GM12865 (cell line): ENCODE measurements at regions not wholly inside any gene's neighbourhood (a gene's known extent, or its start where the extent isn't known, plus 50 kb on each side); places are given as distances from the start of the nearest gene placed in this dataset.
"Not testable (repeated sequence)": the region's sequence is repeated elsewhere in the genome, so short reads cannot be mapped to it uniquely, and the experiment has no call there.

Experiments
- DNase-seq: peaks from one replicate; pipeline ENCODE4 v3.0.0; 2010; ENCODE audit warnings: low read depth
- H3K4me3 ChIP-seq: 2 replicates; pipeline ENCODE4 v1.5.1; 2011; ENCODE audit warnings: mild to moderate bottlenecking, low read depth, low read length, control low read depth
- TF ChIP-seq, protein P1 (sequence below): IDR thresholded peaks from 2 replicates; pipeline ENCODE4 v1.5.1; 2011; ENCODE audit warnings: low read length, control low read depth, low read depth, inconsistent platforms; ENCODE audit not compliant: insufficient read depth; ENCODE audit errors: missing control alignments

DNA sequence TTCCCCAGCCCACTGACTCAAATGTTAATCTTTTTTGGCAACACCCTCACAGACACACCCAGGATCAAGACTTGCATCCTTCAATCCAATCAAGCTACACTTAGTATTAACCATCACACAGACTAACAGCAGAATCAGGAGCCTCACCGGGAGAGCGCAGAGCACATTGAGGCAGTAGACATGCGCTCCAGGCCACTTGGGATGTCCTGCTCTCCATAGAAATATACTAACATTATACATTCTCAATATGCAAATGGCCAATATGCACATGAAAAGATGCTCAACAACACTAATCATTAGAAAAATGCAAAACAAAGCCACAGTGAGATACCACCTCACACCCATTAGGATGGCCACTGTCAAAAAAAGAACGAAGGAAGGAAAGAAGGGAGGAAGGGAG, 135.0 kb upstream of the KCNE2 start:
- H3K4me3 ChIP-seq = no peak overlapping the region
- DNase-seq = no peak
- TF ChIP-seq, protein P1, sequence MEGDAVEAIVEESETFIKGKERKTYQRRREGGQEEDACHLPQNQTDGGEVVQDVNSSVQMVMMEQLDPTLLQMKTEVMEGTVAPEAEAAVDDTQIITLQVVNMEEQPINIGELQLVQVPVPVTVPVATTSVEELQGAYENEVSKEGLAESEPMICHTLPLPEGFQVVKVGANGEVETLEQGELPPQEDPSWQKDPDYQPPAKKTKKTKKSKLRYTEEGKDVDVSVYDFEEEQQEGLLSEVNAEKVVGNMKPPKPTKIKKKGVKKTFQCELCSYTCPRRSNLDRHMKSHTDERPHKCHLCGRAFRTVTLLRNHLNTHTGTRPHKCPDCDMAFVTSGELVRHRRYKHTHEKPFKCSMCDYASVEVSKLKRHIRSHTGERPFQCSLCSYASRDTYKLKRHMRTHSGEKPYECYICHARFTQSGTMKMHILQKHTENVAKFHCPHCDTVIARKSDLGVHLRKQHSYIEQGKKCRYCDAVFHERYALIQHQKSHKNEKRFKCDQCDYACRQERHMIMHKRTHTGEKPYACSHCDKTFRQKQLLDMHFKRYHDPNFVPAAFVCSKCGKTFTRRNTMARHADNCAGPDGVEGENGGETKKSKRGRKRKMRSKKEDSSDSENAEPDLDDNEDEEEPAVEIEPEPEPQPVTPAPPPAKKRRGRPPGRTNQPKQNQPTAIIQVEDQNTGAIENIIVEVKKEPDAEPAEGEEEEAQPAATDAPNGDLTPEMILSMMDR = no peak

DNA sequence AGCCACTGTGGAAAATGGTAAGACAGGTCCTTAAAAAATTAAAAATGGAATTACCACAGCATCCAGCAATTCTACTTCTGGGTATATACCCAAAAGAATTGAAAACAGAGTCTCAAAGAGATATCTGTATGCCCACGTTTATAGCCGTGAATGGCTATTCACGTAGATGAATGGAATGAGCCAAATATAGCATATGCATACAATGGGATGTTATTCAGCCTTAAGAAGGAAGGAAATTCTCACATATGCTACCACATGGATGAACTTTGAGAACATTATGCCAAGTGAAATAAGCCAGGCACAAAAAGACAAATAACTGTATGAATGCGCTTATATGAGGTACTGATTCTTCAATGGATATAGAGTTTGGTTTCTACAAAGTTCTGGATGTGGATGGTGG, 134.5 kb upstream of the KCNE2 start:
- DNase-seq = no peak
- H3K4me3 ChIP-seq = no peak overlapping the region
- TF ChIP-seq, protein P1 = no peak

DNA sequence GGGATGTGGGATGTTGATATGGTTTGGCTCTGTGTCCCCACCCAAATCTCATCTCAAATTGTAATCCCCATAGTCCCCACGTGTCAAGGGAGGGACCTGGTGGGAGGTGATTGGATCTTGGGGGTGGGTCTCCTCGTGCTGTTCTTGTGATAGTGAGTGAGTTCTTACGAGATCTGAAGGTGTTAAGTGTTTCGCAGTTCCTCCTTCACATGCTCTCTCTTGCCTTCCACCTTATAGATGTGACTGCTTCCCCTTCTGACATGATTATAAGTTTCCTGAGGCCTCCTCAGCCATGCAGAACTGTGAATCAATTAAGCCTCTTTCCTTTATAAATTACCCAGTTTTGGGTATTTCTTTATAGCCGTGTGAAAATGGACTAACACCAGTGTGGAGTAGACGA, 130.1 kb upstream of the KCNE2 start:
- H3K4me3 ChIP-seq, DNase-seq: not testable (repeated sequence)

DNA sequence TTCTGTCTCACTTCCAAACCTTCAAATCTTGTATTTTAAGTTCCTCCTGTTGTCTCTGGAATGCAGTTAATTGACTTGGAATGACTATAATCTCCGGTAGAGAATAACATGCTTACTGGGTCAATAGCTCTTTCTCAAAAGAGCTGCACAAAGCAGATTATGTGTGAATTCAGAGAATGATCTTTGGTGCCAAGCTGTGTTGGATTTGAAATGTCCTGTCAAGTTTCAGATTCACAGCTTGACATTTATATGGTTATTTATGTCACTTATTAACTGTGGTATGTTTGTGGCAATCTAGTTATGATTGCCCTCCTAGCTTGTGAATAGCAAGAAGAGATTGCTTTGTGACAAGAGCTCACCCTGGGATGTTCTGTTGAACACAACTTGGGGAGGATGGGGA, 128.3 kb upstream of the KCNE2 start:
- no peak overlapping the region for H3K4me3 ChIP-seq
- TF ChIP-seq, protein P1 = no peak
- no peak for DNase-seq

DNA sequence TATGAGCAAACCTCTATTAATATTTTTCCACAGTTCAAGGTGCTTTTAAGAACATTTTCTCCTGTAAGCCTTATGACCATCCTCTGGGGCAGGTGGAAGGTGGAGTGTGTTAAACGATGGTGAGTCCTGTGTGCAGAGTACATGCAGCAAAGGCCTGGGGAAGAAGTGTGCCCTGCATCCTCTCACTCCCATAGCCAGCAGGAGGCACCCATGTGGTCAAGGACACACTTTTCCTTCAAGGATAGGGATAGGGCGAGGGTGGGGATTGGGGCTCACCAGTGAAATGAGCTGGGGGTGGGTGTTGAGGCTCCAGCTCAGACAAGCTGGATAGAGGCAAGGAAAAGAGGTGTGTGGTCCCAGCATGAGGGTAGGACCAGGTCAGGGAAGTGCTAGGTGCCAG, 120.8 kb upstream of the KCNE2 start:
- DNase-seq = no peak
- TF ChIP-seq, protein P1 = no peak
- H3K4me3 ChIP-seq = no peak overlapping the region

DNA sequence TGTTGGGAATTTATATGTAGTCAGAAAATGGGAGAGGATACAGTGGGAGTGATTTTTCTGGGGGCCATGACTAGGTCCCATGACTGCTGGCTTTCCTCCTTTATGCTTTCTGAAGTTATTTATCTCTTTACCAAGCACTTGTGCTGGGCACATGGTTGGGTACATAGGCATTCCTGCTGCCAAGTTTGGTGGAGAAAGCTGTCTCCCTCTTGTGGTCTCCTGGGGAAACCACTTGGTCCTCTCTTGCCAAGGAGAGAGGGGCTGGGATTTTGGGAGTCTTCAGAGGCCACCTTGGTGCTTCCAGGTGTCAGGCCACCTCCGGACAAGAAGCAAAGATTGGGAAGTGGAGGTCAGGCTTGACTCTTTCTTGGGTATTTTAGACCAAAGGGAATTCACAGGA, 120.2 kb upstream of the KCNE2 start:
- no peak overlapping the region for H3K4me3 ChIP-seq
- DNase-seq = peak; percentile 53
- TF ChIP-seq, protein P1 = peak; percentile 39

DNA sequence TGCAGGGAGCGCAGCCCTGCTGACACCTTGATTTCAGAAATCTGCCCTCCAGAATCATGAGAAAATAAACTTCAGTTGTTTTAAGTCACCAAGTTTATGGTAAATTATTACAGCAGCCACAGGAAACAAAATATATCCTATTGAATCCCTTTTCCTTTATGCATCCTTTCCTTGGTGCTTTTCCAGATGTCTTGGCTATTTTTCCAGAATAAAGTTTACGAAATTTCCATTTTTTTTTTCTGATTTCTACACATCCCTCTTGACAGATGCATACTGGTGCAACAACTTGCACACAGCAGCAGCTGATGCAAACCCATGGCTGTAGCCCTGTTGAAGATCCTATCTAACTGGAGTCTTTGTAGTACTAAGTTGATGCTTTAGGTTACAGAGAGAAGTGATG, 111.1 kb upstream of the KCNE2 start:
- H3K4me3 ChIP-seq = no peak overlapping the region
- TF ChIP-seq, protein P1 = no peak
- no peak for DNase-seq

DNA sequence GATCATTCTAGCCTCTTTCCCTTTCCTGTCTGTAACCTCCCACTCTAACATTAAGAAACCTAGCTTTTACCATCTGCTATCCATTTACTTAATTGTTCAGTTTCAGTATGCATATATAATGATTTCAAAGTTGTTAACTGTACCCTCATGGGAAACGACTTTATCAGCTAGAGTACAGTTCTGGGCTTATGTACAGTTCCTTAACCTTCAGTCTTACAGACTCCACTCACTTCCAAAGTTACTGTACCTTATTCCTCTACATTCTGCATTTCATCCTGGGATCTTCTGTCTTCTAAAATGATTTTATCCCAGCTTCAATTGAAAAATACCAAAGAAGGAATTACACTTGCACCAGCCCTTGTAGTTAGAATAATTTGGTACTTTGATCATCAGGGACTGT, 108.7 kb upstream of the KCNE2 start:
- H3K4me3 ChIP-seq = no peak overlapping the region
- TF ChIP-seq, protein P1 = no peak
- no peak for DNase-seq
